OCI-LY3 (cell line): ENCODE measurements at regions not wholly inside any gene's neighbourhood (a gene's known extent, or its start where the extent isn't known, plus 50 kb on each side); places are given as distances from the start of the nearest gene placed in this dataset.

ENCODE experiments used
- EZH2phosphoT487 ChIP-seq: fragments of 200-600 bp; shearing (Covaris generic); IDR thresholded peaks from 2 replicates; pipeline ENCODE4 v1.6.1; 2018; ENCODE audit warnings: antibody characterized with exemption, mixed run types, low read depth
- TF ChIP-seq, protein P1 (sequence below): fragments of 200-600, 300-600 bp; sonication (generic); IDR thresholded peaks from 2 replicates; pipeline ENCODE4 v1.5.1; 2014; ENCODE audit warnings: antibody characterized with exemption, low read length, low read depth

DNA sequence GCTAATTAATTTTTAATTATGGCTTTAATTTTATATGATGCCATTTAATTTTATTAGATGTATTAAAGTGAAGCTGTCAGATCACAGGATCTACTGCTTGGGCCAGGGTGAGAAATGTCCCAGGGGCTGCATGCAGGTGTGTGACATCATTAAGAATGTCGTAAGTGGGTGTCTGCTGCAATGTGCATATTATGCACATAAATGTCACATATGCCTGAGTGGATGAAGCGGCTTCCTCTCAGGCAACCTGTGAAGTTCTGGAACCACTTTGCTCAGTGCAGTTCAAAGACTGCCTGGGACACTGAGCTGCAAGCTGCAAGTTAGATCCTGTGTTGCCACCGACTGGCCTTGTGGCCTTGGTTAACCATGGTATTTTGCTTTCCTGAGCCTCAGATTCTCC is 355.0 kb downstream of the UQCRFS1 start:
- TF ChIP-seq, protein P1, sequence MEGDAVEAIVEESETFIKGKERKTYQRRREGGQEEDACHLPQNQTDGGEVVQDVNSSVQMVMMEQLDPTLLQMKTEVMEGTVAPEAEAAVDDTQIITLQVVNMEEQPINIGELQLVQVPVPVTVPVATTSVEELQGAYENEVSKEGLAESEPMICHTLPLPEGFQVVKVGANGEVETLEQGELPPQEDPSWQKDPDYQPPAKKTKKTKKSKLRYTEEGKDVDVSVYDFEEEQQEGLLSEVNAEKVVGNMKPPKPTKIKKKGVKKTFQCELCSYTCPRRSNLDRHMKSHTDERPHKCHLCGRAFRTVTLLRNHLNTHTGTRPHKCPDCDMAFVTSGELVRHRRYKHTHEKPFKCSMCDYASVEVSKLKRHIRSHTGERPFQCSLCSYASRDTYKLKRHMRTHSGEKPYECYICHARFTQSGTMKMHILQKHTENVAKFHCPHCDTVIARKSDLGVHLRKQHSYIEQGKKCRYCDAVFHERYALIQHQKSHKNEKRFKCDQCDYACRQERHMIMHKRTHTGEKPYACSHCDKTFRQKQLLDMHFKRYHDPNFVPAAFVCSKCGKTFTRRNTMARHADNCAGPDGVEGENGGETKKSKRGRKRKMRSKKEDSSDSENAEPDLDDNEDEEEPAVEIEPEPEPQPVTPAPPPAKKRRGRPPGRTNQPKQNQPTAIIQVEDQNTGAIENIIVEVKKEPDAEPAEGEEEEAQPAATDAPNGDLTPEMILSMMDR, result no peak
- TF ChIP-seq EZH2phosphoT487, result no peak
